Loucy (cell line): ENCODE measurements at regions not wholly inside any gene's neighbourhood (a gene's known extent, or its start where the extent isn't known, plus 50 kb on each side); places are given as distances from the start of the nearest gene placed in this dataset.

Experiments used
- H2AFZ ChIP-seq: fragments of 200-600 bp; sonication (generic); 2 replicates; pipeline ENCODE4 v1.6.0; 2016; ENCODE audit warnings: antibody characterized with exemption, mild to moderate bottlenecking, low read length, moderate library complexity
- H3F3A ChIP-seq: fragments of 200-600 bp; 2 replicates; pipeline ENCODE4 v1.6.0; 2016; ENCODE audit warnings: antibody characterized with exemption, low read depth, mild to moderate bottlenecking
- H3K27me3 ChIP-seq: fragments of 200-600 bp; sonication (generic); 2 replicates; pipeline ENCODE4 v1.6.1; 2014; ENCODE audit warnings: low read length, mild to moderate bottlenecking; ENCODE audit not compliant: insufficient read depth, poor library complexity, severe bottlenecking
- H3K36me3 ChIP-seq: fragments of 200-600 bp; sonication (generic); 2 replicates; pipeline ENCODE4 v1.6.1; 2016; ENCODE audit warnings: low read length; ENCODE audit not compliant: insufficient read depth
- H3K4me1 ChIP-seq: fragments of 200-600 bp; sonication (generic); 2 replicates; pipeline ENCODE4 v1.5.1; 2014; ENCODE audit warnings: low read length, mild to moderate bottlenecking; ENCODE audit not compliant: insufficient read depth, poor library complexity, severe bottlenecking
- H3K4me2 ChIP-seq: fragments of 200-600 bp; sonication (generic); 2 replicates; pipeline ENCODE4 v1.6.0; 2014; ENCODE audit warnings: antibody characterized with exemption, low read length, low read depth, mild to moderate bottlenecking; ENCODE audit not compliant: poor library complexity, severe bottlenecking
- H3K4me3 ChIP-seq: fragments of 200-600 bp; sonication (generic); 2 replicates; pipeline ENCODE4 v1.5.1; 2014; ENCODE audit warnings: low read length, mild to moderate bottlenecking, mixed read lengths; ENCODE audit not compliant: poor library complexity, severe bottlenecking
- H3K79me2 ChIP-seq: fragments of 200-600 bp; sonication (generic); 2 replicates; pipeline ENCODE4 v1.6.1; 2014; ENCODE audit warnings: low read length; ENCODE audit not compliant: insufficient read depth
- H3K9ac ChIP-seq: fragments of 200-600 bp; sonication (generic); 2 replicates; pipeline ENCODE4 v1.6.0; 2014; ENCODE audit warnings: mild to moderate bottlenecking, low read depth, low read length, moderate library complexity; ENCODE audit not compliant: poor library complexity, severe bottlenecking
- H3K9me2 ChIP-seq: fragments of 200-600 bp; sonication (generic); replicated peaks from 2 replicates; pipeline ENCODE4 v1.6.1; 2016; ENCODE audit warnings: low read depth, low read length, mixed read lengths
- H3K9me3 ChIP-seq: fragments of 200-600 bp; sonication (generic); 2 replicates; pipeline ENCODE4 v1.6.1; 2014; ENCODE audit warnings: mild to moderate bottlenecking, antibody characterized with exemption, low read length, low read depth; ENCODE audit not compliant: insufficient read depth
- H4K20me1 ChIP-seq: fragments of 200-600 bp; sonication (generic); 2 replicates; pipeline ENCODE4 v1.6.0; 2014; ENCODE audit warnings: antibody characterized with exemption, low read length, mild to moderate bottlenecking; ENCODE audit not compliant: insufficient read depth, poor library complexity, severe bottlenecking
- EZH2phosphoT487 ChIP-seq: fragments of 200-600 bp; IDR thresholded peaks from 2 replicates; pipeline ENCODE4 v1.6.1; 2018; ENCODE audit warnings: antibody characterized with exemption, mild to moderate bottlenecking, moderate library complexity, borderline replicate concordance
- TF ChIP-seq, protein P1 (sequence below): fragments of 200-600 bp; sonication (generic); conservative IDR thresholded peaks from 2 replicates; pipeline ENCODE4 v1.5.1; 2014; ENCODE audit warnings: mild to moderate bottlenecking, antibody characterized with exemption, low read length

DNA sequence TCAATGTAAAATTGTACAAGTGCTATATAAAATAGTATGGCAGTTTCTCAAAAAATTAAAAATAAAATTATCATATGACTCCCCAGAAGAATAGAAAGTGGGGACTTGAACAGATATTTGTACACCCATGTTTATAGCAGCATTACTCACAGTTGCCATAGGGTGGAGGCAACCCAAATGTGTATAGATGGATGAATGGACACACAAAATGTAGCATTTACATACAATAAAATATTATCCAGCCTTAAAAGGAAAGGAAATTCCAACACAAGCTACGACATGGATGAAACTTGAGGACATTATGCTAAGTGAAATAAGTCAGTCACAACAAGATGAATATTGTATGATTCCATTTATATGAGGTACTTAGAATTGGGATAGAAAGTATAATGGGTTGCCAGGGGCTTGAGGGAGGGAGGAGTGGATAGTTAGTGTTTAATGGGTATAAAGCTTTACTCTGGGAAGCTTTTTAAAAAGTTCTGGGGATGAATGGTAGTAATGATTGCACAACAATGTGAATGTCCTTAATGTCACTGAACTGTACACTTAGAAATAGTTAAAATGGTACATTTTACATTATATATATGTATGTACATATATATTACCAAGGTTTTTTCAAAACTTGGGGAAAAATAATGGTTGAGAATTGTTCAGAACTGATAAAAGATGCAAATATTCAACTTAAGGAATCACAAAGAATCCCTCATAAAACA, 53.0 kb upstream of the ADORA3 start:
- Histone ChIP-seq H3K27me3 (no peaks in the 10 kb centered on the region), H3K4me1 (no peaks in the 10 kb centered on the region), H3F3A (no peaks in the 10 kb centered on the region), H4K20me1 (no peaks in the 10 kb centered on the region), H3K36me3 (no peaks in the 10 kb centered on the region), H2AFZ (no peak overlapping the region), H3K9me3 (no peaks in the 10 kb centered on the region), H3K4me3 (no peak overlapping the region), H3K9ac (no peak overlapping the region), H3K79me2 (no peaks in the 10 kb centered on the region), H3K9me2 (no peaks in the 10 kb centered on the region), H3K4me2 (no peak overlapping the region)
- TF ChIP-seq, protein P1, sequence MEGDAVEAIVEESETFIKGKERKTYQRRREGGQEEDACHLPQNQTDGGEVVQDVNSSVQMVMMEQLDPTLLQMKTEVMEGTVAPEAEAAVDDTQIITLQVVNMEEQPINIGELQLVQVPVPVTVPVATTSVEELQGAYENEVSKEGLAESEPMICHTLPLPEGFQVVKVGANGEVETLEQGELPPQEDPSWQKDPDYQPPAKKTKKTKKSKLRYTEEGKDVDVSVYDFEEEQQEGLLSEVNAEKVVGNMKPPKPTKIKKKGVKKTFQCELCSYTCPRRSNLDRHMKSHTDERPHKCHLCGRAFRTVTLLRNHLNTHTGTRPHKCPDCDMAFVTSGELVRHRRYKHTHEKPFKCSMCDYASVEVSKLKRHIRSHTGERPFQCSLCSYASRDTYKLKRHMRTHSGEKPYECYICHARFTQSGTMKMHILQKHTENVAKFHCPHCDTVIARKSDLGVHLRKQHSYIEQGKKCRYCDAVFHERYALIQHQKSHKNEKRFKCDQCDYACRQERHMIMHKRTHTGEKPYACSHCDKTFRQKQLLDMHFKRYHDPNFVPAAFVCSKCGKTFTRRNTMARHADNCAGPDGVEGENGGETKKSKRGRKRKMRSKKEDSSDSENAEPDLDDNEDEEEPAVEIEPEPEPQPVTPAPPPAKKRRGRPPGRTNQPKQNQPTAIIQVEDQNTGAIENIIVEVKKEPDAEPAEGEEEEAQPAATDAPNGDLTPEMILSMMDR = peak; percentile 52
- no peak for TF ChIP-seq EZH2phosphoT487

DNA sequence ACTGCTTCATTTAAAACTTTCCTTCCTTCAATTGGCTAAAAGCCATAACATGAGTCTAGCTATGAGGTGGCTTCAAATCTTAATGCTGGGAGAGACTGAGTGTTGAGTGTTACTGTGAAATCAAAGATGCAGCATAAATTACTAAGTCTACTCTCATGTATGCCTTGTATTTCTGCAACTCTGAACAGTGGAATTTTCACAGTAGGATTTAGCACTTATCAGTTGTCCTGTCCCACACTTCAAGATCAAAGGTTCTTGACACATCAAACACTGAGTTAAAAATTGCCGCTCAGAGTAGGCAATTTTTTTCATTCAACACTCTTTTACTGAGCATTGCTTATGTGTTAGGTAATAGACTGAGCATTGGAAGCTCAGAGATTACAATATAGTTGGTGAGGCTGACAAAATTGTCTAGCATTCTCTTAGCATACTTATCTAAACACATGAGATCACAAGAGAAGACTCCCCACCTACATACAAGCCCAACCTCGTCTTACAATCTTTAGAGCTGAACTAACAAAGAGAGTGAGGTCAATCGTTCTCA, 56.4 kb upstream of the ADORA3 start:
- H3K27me3 ChIP-seq = no peaks in the 10 kb centered on the region
- no peaks in the 10 kb centered on the region for H3K79me2 ChIP-seq
- H3K9me3 ChIP-seq = no peaks in the 10 kb centered on the region
- no peaks in the 10 kb centered on the region for H3K36me3 ChIP-seq
- TF ChIP-seq, protein P1 = no peak
- no peak for TF ChIP-seq EZH2phosphoT487
- no peaks in the 10 kb centered on the region for H4K20me1 ChIP-seq
- H3F3A ChIP-seq = no peaks in the 10 kb centered on the region
- no peaks in the 10 kb centered on the region for H3K4me1 ChIP-seq
- H3K4me3 ChIP-seq = no peak overlapping the region
- no peak overlapping the region for H2AFZ ChIP-seq
- H3K9ac ChIP-seq = no peak overlapping the region
- H3K4me2 ChIP-seq = no peak overlapping the region
- no peaks in the 10 kb centered on the region for H3K9me2 ChIP-seq

GRCh38 chr1:111561328-111561727, 57.9 kb upstream of the ADORA3 start:
- no peaks in the 10 kb centered on the region for H3K9me2 ChIP-seq
- no peak overlapping the region for H3K4me2 ChIP-seq
- H3K4me1 ChIP-seq = no peaks in the 10 kb centered on the region
- no peaks in the 10 kb centered on the region for H3K79me2 ChIP-seq
- no peaks in the 10 kb centered on the region for H3K36me3 ChIP-seq
- TF ChIP-seq, protein P1 = no peak
- TF ChIP-seq EZH2phosphoT487 = no peak
- no peak overlapping the region for H3K9ac ChIP-seq
- no peak overlapping the region for H2AFZ ChIP-seq
- no peaks in the 10 kb centered on the region for H4K20me1 ChIP-seq
- H3K9me3 ChIP-seq = no peaks in the 10 kb centered on the region
- no peaks in the 10 kb centered on the region for H3K27me3 ChIP-seq
- H3K4me3 ChIP-seq = no peak overlapping the region
- no peaks in the 10 kb centered on the region for H3F3A ChIP-seq
